Sigmoid colon (tissue), 6 donors: ENCODE measurements at regions not wholly inside any gene's neighbourhood (a gene's known extent, or its start where the extent isn't known, plus 50 kb on each side); places are given as distances from the start of the nearest gene placed in this dataset.

ENCODE experiments used
- DNase-seq: peaks from one replicate; pipeline ENCODE4 v3.0.0-alpha.2; 2019
- H3K27ac ChIP-seq, 4 donors: fragments of 200-600 bp; sonication (generic); one replicate each; pipeline ENCODE4 v1.5.1; 2016 to 2019; ENCODE audit warnings: mild to moderate bottlenecking in 1 of 4
- H3K27me3 ChIP-seq, 3 donors: fragments of 200-600 bp; sonication (generic); one replicate each; pipeline ENCODE4 v1.5.1; 2019; ENCODE audit warnings: mild to moderate bottlenecking in 1 of 3
- H3K36me3 ChIP-seq, 4 donors: fragments of 200-600 bp; sonication (generic); one replicate each; pipeline ENCODE4 v1.5.1; 2016 to 2019
- H3K4me1 ChIP-seq, 4 donors: fragments of 200-600 bp; sonication (generic); one replicate each; pipeline ENCODE4 v1.5.1; 2017 to 2019
- H3K4me3 ChIP-seq, 4 donors: fragments of 200-600 bp; sonication (generic); one replicate each; pipeline ENCODE4 v1.5.1; 2017 to 2019; ENCODE audit warnings: mild to moderate bottlenecking in 2 of 4, moderate library complexity in 1 of 4
- H3K9me3 ChIP-seq, 4 donors: fragments of 200-600 bp in 3 of 4; sonication (generic) in 3 of 4; one replicate each; pipeline versions ENCODE4 v1.5.1 to v1.6.1; 2013 to 2019
- CTCF ChIP-seq, 4 experiments: fragments of 450-650 bp in 3 of 4; fragments of 200-600 bp in 1 of 4; IDR thresholded peaks; one replicate each; pipeline ENCODE4 v1.5.1; 2016 to 2019; ENCODE audit warnings: antibody characterized with exemption in 4 of 4, mild to moderate bottlenecking in 3 of 4, moderate library complexity in 2 of 4
- EP300 ChIP-seq, 4 donors: sonication (generic); formaldehyde crosslinking; IDR thresholded peaks; one replicate each; pipeline ENCODE4 v1.6.1; 2017; ENCODE audit warnings: antibody characterized with exemption in 4 of 4
- POLR2A ChIP-seq, 2 donors: fragments of 450-650 bp; IDR thresholded peaks; one replicate each; pipeline ENCODE4 v1.6.1; 2016; ENCODE audit warnings: antibody characterized with exemption in 2 of 2, mild to moderate bottlenecking in 2 of 2, moderate library complexity in 2 of 2
- POLR2AphosphoS5 ChIP-seq, 4 donors: sonication (generic); formaldehyde crosslinking; IDR thresholded peaks; one replicate each; pipeline ENCODE4 v1.6.1; 2017; ENCODE audit warnings: antibody characterized with exemption in 4 of 4
- WGBS, 2 donors: extraction: QIAGEN DNeasy Blood & Tissue Kit; methylation state at CpG; one replicate each; pipeline ENCODE4 v1.1.7; 2013; 5-methylcytosine and 5-hydroxymethylcytosine counted together
- intact Hi-C: fragments of 100-400 bp; cut with DNase I; formaldehyde crosslinking; loops from one replicate; pipeline ENCODE4 v1.15.1; 2023
- donor health status: healthy with polysubstance abuse.
- donor health status: healthy.

- no peak for TF ChIP-seq POLR2A (IDR thresholded peaks at IDR 0.05)
- no peak for TF ChIP-seq EP300 (IDR thresholded peaks at IDR 0.05)
- TF ChIP-seq CTCF (IDR thresholded peaks at IDR 0.05) = no peak
- no peak for TF ChIP-seq POLR2AphosphoS5 (IDR thresholded peaks at IDR 0.05)
- H3K27ac ChIP-seq = no peak overlapping the region
- DNase-seq = no peak
- no peak overlapping the region for H3K4me3 ChIP-seq
- H3K9me3 ChIP-seq = no peaks in the 10 kb centered on the region
- intact Hi-C loops = no loop called here
- 95 to 97% methylated on average over 1 of the region's 1 CpG for WGBS, 2 donors
- no peaks in the 10 kb centered on the region for H3K36me3 ChIP-seq
- H3K27me3 ChIP-seq = no peaks in the 10 kb centered on the region
- no peaks in the 10 kb centered on the region for H3K4me1 ChIP-seq
These were observed 83.5 kb downstream of the KLF6 start for GRCh38 chr10:3701491-3701890.

- DNase-seq = no peak
- TF ChIP-seq POLR2A (IDR thresholded peaks at IDR 0.05) (no peak), POLR2AphosphoS5 (IDR thresholded peaks at IDR 0.05) (no peak), EP300 (IDR thresholded peaks at IDR 0.05) (no peak), CTCF (IDR thresholded peaks at IDR 0.05) (no peak)
- Histone ChIP-seq H3K4me3 (no peak overlapping the region), H3K4me1 (no peaks in the 10 kb centered on the region), H3K9me3 (no peaks in the 10 kb centered on the region), H3K27ac (no peak overlapping the region), H3K36me3 (no peaks in the 10 kb centered on the region), H3K27me3 (no peaks in the 10 kb centered on the region)
- intact Hi-C loops = no loop called here
- 62 to 76% methylated on average over 3 of the region's 3 CpGs for WGBS, 2 donors
These were observed 84.4 kb downstream of the KLF6 start for GRCh38 chr10:3700531-3701076.

- intact Hi-C loops = loop anchor here (10.0 kb wide), 1 partner anchor 115 kb away; no protein-coding TSS in a partner anchor
- Histone ChIP-seq H3K27ac (no peak overlapping the region), H3K4me1 (no peaks in the 10 kb centered on the region), H3K27me3 (no peaks in the 10 kb centered on the region), H3K36me3 (no peaks in the 10 kb centered on the region), H3K9me3 (no peaks in the 10 kb centered on the region), H3K4me3 (no peak overlapping the region)
- 91 to 92% methylated on average over 5 of the region's 5 CpGs for WGBS, 2 donors
- no peak for DNase-seq
- TF ChIP-seq POLR2AphosphoS5 (IDR thresholded peaks at IDR 0.05) (no peak), POLR2A (IDR thresholded peaks at IDR 0.05) (no peak), CTCF (IDR thresholded peaks at IDR 0.05) (no peak), EP300 (IDR thresholded peaks at IDR 0.05) (no peak)
These were observed 85.1 kb downstream of the KLF6 start for GRCh38 chr10:3699916-3700315.

GRCh38 chr10:3698312-3698711 is 86.7 kb downstream of the KLF6 start:
- no peak for TF ChIP-seq EP300 (IDR thresholded peaks at IDR 0.05)
- no peak for TF ChIP-seq POLR2AphosphoS5 (IDR thresholded peaks at IDR 0.05)
- no peak for TF ChIP-seq CTCF (IDR thresholded peaks at IDR 0.05)
- no peak for TF ChIP-seq POLR2A (IDR thresholded peaks at IDR 0.05)
- Histone ChIP-seq H3K27me3 (no peaks in the 10 kb centered on the region), H3K27ac (no peak overlapping the region), H3K4me1 (no peaks in the 10 kb centered on the region), H3K4me3 (no peak overlapping the region), H3K36me3 (no peaks in the 10 kb centered on the region), H3K9me3 (no peaks in the 10 kb centered on the region)
- 19 to 72% methylated on average over 1 of the region's 1 CpG for WGBS, 2 donors
- DNase-seq = no peak
- intact Hi-C loops = loop anchor here (10.0 kb wide), 1 partner anchor 114 kb away; no protein-coding TSS in a partner anchor

- H3K27ac ChIP-seq = no peak overlapping the region
- no peaks in the 10 kb centered on the region for H3K9me3 ChIP-seq
- H3K27me3 ChIP-seq = no peaks in the 10 kb centered on the region
- no peak for DNase-seq
- no peaks in the 10 kb centered on the region for H3K4me1 ChIP-seq
- intact Hi-C loops = loop anchor here (10.0 kb wide), 1 partner anchor 109 kb away; no protein-coding TSS in a partner anchor
- TF ChIP-seq CTCF (IDR thresholded peaks at IDR 0.05) (no peak), POLR2AphosphoS5 (IDR thresholded peaks at IDR 0.05) (no peak), EP300 (IDR thresholded peaks at IDR 0.05) (no peak), POLR2A (IDR thresholded peaks at IDR 0.05) (no peak)
- H3K4me3 ChIP-seq = no peak overlapping the region
- WGBS, 2 donors = 66 to 78% methylated on average over 1 of the region's 1 CpG
- no peaks in the 10 kb centered on the region for H3K36me3 ChIP-seq
These were observed 91.3 kb downstream of the KLF6 start for GRCh38 chr10:3693698-3694080.
